ENCODE measurements at regions not wholly inside any gene's neighbourhood (a gene's known extent, or its start where the extent isn't known, plus 50 kb on each side); places are given as distances from the start of the nearest gene placed in this dataset.

GRCh38 chr5:174348311-174348981 is 302.9 kb downstream of the NSG2 start:
- TF ChIP-seq EZH2 (IDR thresholded peaks at IDR 0.05; ENCODE audit: low read length, missing control alignments) (no peak), CTCF (conservative IDR thresholded peaks at IDR 0.05 in 1 of 2, IDR thresholded peaks at IDR 0.05 in 1 of 2; ENCODE audit: low read depth in 1 of 2, low read length in 2 of 2) (no peak)
